ENCODE measurements at regions not wholly inside any gene's neighbourhood (a gene's known extent, or its start where the extent isn't known, plus 50 kb on each side); places are given as distances from the start of the nearest gene placed in this dataset.

- DNase-seq (ENCODE audit: low read depth), result peak; percentile 21
- H3K4me3 ChIP-seq (ENCODE audit: control insufficient read depth, low read depth, low read length), result no peak overlapping the region
- TF ChIP-seq CTCF (conservative IDR thresholded peaks at IDR 0.05; ENCODE audit: control insufficient read depth, insufficient read depth, low read depth, low read length), result no peak
Measured at GRCh38 chr2:11004199-11004598, 92.5 kb downstream of the KCNF1 start.

DNA sequence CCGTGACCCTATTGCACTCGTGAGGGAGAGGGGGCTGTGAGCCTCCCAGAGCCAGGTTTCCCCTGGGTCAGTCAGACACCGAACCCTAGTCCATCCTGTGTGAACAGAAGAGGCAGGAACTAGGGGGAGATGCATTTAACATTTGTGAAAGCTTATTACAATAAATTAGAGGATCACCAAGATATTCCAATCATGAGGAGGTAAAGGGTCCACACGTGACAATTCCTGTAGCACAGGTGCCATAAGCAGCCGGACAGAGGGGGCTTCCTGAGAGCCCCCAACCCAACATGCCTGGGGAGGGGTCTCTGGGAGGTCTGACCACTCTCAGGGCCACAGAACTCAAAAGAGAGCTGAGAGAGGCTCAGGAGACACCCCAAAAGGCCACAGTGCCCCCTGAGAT, 93.3 kb downstream of the KCNF1 start:
- no peak overlapping the region for H3K4me3 ChIP-seq (ENCODE audit: control insufficient read depth, low read depth, low read length)
- DNase-seq (ENCODE audit: low read depth), result no peak
- TF ChIP-seq CTCF (conservative IDR thresholded peaks at IDR 0.05; ENCODE audit: control insufficient read depth, insufficient read depth, low read depth, low read length), result no peak

GRCh38 chr2:11006191-11006590, 94.5 kb downstream of the KCNF1 start:
- no peak for DNase-seq (ENCODE audit: low read depth)
- no peak overlapping the region for H3K4me3 ChIP-seq (ENCODE audit: control insufficient read depth, low read depth, low read length)
- TF ChIP-seq CTCF (conservative IDR thresholded peaks at IDR 0.05; ENCODE audit: control insufficient read depth, insufficient read depth, low read depth, low read length), result no peak

DNA sequence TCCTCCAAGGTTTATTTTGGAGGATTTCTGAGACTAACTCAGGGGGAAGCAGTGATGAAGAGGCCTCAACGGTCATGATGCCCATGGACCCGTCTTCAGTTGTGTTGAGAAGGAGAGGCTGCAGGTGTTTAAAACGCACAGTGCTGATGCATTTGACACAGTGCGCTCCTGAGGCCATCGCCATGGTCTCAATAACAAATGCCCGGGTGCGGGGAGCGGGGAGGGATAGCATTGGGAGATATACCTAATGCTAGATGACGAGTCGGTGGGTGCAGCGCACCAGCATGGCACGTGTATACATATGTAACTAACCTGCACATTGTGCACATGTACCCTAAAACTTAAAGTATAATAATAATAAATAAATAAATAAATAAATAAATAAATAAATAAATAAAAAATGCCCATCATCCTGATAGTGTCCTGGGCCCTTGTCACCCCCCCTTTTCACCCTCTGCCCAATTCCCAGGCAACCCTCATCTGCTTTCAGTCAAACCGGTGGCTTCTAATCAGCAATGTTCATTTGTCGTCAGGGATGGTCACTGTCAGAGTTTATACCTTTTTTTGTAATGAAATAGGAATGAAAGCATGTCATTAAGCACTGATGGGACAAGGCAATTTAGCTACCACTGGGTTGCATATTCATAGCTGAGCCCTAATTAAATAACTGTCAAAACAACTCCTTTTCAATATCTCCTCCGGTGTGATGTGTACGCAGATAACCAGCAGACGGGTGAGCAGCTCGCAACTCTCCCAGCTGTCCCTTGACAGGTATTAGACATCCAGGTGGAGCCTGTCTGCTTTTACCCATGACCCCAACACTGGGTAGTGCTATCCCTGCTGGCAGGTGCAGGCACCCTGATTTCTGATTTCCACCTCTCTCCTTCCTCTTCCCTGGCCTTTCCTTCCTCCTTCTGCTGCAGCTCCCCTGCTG, 95.9 kb downstream of the KCNF1 start:
- no peak overlapping the region for H3K4me3 ChIP-seq (ENCODE audit: control insufficient read depth, low read depth, low read length)
- DNase-seq (ENCODE audit: low read depth), result no peak
- no peak for TF ChIP-seq CTCF (conservative IDR thresholded peaks at IDR 0.05; ENCODE audit: control insufficient read depth, insufficient read depth, low read depth, low read length)

DNA sequence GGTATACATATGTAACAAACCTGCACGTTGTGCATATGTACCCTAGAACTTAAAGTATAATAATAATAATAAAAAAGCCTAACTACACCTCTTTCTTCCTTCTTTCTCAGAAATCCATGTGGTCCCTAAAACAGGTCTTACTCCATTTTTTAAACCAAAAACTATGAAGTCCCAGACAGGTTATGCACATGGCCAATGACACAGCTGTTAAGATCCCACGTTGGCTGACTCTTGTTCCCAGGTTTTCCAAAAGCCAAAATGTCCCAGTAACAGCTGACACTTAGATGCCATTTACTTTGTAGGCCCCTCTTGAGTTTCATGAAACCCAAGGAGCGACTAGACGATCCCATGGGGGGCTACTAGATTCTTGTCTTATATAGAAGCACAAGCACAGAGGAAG, 97.0 kb downstream of the KCNF1 start:
- TF ChIP-seq CTCF (conservative IDR thresholded peaks at IDR 0.05; ENCODE audit: control insufficient read depth, insufficient read depth, low read depth, low read length), result no peak
- no peak overlapping the region for H3K4me3 ChIP-seq (ENCODE audit: control insufficient read depth, low read depth, low read length)
- DNase-seq (ENCODE audit: low read depth), result no peak

DNA sequence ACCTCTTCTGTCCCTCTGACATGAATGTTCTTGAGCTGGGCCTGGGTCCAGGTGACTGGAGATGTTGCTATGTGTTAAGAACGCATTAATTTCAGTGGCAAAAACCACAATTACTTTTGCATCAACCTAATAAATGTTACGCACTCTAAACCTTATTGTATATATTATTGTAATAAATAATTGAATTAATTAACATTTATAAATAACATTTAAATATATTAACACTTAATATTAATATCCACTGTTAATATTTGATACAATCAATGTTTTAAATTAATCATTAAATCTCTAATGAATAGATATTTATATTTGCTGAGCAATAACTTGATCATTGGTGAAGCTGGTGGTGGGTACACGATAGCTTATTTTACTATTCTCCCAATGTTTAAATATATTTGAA, 97.4 kb downstream of the KCNF1 start:
- DNase-seq (ENCODE audit: low read depth), result no peak
- H3K4me3 ChIP-seq (ENCODE audit: control insufficient read depth, low read depth, low read length), result no peak overlapping the region
- TF ChIP-seq CTCF (conservative IDR thresholded peaks at IDR 0.05; ENCODE audit: control insufficient read depth, insufficient read depth, low read depth, low read length), result no peak

Measured in fibroblast of mammary gland (primary cell).